Keratinocyte (primary cell): ENCODE measurements at regions not wholly inside any gene's neighbourhood (a gene's known extent, or its start where the extent isn't known, plus 50 kb on each side); places are given as distances from the start of the nearest gene placed in this dataset.

Experiments used
- CTCF ChIP-seq, 3 experiments: IDR thresholded peaks in 1 of 3; conservative IDR thresholded peaks in 1 of 3; optimal IDR thresholded peaks in 1 of 3; 2 replicates in 2 of 3; 3 replicates in 1 of 3; pipeline versions ENCODE3 to v1.5.1; 2011; ENCODE audit warnings: low read length in 3 of 3, mild to moderate bottlenecking in 3 of 3, moderate library complexity in 2 of 3, control low read depth in 1 of 3, inconsistent platforms in 1 of 3; ENCODE audit not compliant: insufficient read depth in 2 of 3; ENCODE audit errors: extremely low read depth in 1 of 3
- EZH2 ChIP-seq: IDR thresholded peaks from one replicate; pipeline ENCODE4 v1.6.1; 2012; ENCODE audit warnings: inconsistent platforms, mild to moderate bottlenecking, low read length, moderate library complexity

GRCh38 chr18:39998317-39998716 lies 1956.7 kb upstream of the PIK3C3 start:
- TF ChIP-seq CTCF (optimal IDR thresholded peaks at IDR 0.05 in 1 of 3, IDR thresholded peaks at IDR 0.05 in 1 of 3, conservative IDR thresholded peaks at IDR 0.05 in 1 of 3; ENCODE audit: extremely low read depth in 1 of 3, insufficient read depth in 2 of 3, low read length in 3 of 3) (no peak), EZH2 (no peak)
